Testis (tissue), 2 donors: ENCODE measurements at regions not wholly inside any gene's neighbourhood (a gene's known extent, or its start where the extent isn't known, plus 50 kb on each side); places are given as distances from the start of the nearest gene placed in this dataset.

Experiments
- POLR2A ChIP-seq: fragments of 450-650 bp; IDR thresholded peaks from one replicate; pipeline ENCODE4 v1.6.1; 2017; ENCODE audit warnings: antibody characterized with exemption, mild to moderate bottlenecking, moderate library complexity
- TF ChIP-seq, protein P1 (sequence below), 3 experiments: fragments of 450-650 bp in 2 of 3; fragments of 200-600 bp in 1 of 3; sonication (generic) in 1 of 3; IDR thresholded peaks; one replicate each; pipeline ENCODE4 v1.5.1; 2016 to 2019; ENCODE audit warnings: antibody characterized with exemption in 3 of 3, mild to moderate bottlenecking in 2 of 3, moderate library complexity in 1 of 3

DNA sequence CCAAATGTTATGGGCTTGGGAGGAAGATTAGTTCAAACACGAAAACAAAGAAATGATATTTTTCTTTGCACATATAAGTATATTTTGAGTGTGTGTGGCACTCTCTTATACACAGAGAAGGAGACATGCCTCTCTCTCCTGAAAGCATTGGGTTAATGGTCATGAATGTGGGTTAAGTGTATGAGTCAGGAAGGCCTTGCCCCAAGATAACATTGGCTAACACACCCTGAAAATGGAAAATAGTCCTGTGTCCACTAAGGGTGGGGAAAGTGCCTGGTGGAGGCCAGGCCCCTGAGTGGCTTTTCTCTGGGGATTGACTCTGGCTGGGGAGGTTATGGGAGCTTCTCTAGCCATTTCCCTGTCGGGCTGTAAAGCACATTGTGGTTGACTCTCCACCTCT lies 332.7 kb upstream of the ONECUT1 start:
- TF ChIP-seq, protein P1, sequence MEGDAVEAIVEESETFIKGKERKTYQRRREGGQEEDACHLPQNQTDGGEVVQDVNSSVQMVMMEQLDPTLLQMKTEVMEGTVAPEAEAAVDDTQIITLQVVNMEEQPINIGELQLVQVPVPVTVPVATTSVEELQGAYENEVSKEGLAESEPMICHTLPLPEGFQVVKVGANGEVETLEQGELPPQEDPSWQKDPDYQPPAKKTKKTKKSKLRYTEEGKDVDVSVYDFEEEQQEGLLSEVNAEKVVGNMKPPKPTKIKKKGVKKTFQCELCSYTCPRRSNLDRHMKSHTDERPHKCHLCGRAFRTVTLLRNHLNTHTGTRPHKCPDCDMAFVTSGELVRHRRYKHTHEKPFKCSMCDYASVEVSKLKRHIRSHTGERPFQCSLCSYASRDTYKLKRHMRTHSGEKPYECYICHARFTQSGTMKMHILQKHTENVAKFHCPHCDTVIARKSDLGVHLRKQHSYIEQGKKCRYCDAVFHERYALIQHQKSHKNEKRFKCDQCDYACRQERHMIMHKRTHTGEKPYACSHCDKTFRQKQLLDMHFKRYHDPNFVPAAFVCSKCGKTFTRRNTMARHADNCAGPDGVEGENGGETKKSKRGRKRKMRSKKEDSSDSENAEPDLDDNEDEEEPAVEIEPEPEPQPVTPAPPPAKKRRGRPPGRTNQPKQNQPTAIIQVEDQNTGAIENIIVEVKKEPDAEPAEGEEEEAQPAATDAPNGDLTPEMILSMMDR (IDR thresholded peaks at IDR 0.05) = no peak
- no peak for TF ChIP-seq POLR2A
